K562 (cell line): ENCODE measurements at regions not wholly inside any gene's neighbourhood (a gene's known extent, or its start where the extent isn't known, plus 50 kb on each side); places are given as distances from the start of the nearest gene placed in this dataset.

Source experiments
- ARID2 ChIP-seq: fragments of 450-650 bp; IDR thresholded peaks from 2 replicates; pipeline ENCODE4 v1.6.1; 2017; ENCODE audit warnings: antibody characterized with exemption, mild to moderate bottlenecking
- CBX5 ChIP-seq: IDR thresholded peaks from 2 replicates; pipeline ENCODE4 v1.6.1; 2014; ENCODE audit warnings: low read depth, borderline replicate concordance
- FOXJ3 ChIP-seq: sonication (generic); formaldehyde crosslinking; IDR thresholded peaks from 2 replicates; pipeline ENCODE4 v1.4.0; 2020; ENCODE audit warnings: mild to moderate bottlenecking, missing genetic modification reagents
- HMG20A ChIP-seq: fragments of 450-650 bp; formaldehyde crosslinking; conservative IDR thresholded peaks from 2 replicates; pipeline ENCODE4 v1.4.0; 2020; ENCODE audit warnings: mild to moderate bottlenecking, mixed read lengths
- HMGXB4 ChIP-seq: sonication (generic); formaldehyde crosslinking; IDR thresholded peaks from 2 replicates; pipeline ENCODE4 v1.8.1; 2023; ENCODE audit warnings: mild to moderate bottlenecking, missing genetic modification reagents
- NFE2L1 ChIP-seq: fragments of 450-650 bp; IDR thresholded peaks from 2 replicates; pipeline ENCODE4 v1.6.1; 2016; ENCODE audit warnings: missing genetic modification characterization, low read depth, mild to moderate bottlenecking, missing compliant biosample characterization, moderate library complexity, borderline replicate concordance
- POLR2A ChIP-seq: fragments of 450-650 bp; conservative IDR thresholded peaks from 2 replicates; pipeline ENCODE4 v1.6.1; 2016
- RFX1 ChIP-seq: fragments of 450-650 bp; IDR thresholded peaks from 2 replicates; pipeline ENCODE4 v1.6.1; 2016; ENCODE audit warnings: mild to moderate bottlenecking, moderate library complexity
- SAFB ChIP-seq: fragments of 200-400 bp; formaldehyde crosslinking; IDR thresholded peaks from 2 replicates; pipeline ENCODE4 v1.6.1; 2017; ENCODE audit warnings: low read depth, low read length, borderline replicate concordance
- TARDBP ChIP-seq: fragments of 450-650 bp; IDR thresholded peaks from 2 replicates; pipeline ENCODE4 v1.6.1; 2016
- TFAM ChIP-seq: fragments of 250-450 bp; sonication (Bioruptor Pico); conservative IDR thresholded peaks from 2 replicates; pipeline ENCODE4 v1.5.0; 2021; ENCODE audit warnings: mild to moderate bottlenecking, moderate library complexity
- ZBTB1 ChIP-seq: sonication (generic); formaldehyde crosslinking; IDR thresholded peaks from 2 replicates; pipeline ENCODE4 v1.8.1; 2023; ENCODE audit warnings: missing genetic modification reagents, low read depth, mild to moderate bottlenecking, borderline replicate concordance
- ZFP30 ChIP-seq: fragments of 250-450 bp; sonication (Bioruptor Pico); IDR thresholded peaks from 2 replicates; pipeline ENCODE4 v1.8.0; 2022; ENCODE audit warnings: moderate library complexity, mild to moderate bottlenecking, inconsistent platforms, borderline replicate concordance
- ZFP36 ChIP-seq: fragments of 150-350 bp; IDR thresholded peaks from 2 replicates; pipeline ENCODE4 v1.6.1; 2018; ENCODE audit warnings: low read length, low read depth; ENCODE audit not compliant: partially characterized antibody
- ZNF143 ChIP-seq: sonication (generic); formaldehyde crosslinking; IDR thresholded peaks from 2 replicates; pipeline ENCODE4 v1.9.0; 2022; ENCODE audit warnings: mild to moderate bottlenecking, missing genetic modification reagents
- ZNF384 ChIP-seq: IDR thresholded peaks from 2 replicates; pipeline ENCODE4 v1.6.1; 2012; ENCODE audit warnings: low read depth, low read length, improper control_type of control experiment
- ZNF407 ChIP-seq: fragments of 450-650 bp; IDR thresholded peaks from 2 replicates; pipeline ENCODE4 v1.6.1; 2016; ENCODE audit warnings: low read depth
- TF ChIP-seq, protein P1 (sequence below): sonication (generic); formaldehyde crosslinking; IDR thresholded peaks from 2 replicates; pipeline ENCODE4 v1.8.1; 2023; ENCODE audit warnings: mild to moderate bottlenecking, missing genetic modification reagents
- TF ChIP-seq, protein P2 (sequence below): conservative IDR thresholded peaks from 2 replicates; pipeline ENCODE4 v1.6.1; 2011; ENCODE audit warnings: low read depth, mild to moderate bottlenecking, low read length; ENCODE audit not compliant: control insufficient read depth

GRCh38 chr6:14951704-14952103, 294.2 kb upstream of the JARID2 start (continued):
- TF ChIP-seq ZNF407: no peak
- TF ChIP-seq, protein P1, sequence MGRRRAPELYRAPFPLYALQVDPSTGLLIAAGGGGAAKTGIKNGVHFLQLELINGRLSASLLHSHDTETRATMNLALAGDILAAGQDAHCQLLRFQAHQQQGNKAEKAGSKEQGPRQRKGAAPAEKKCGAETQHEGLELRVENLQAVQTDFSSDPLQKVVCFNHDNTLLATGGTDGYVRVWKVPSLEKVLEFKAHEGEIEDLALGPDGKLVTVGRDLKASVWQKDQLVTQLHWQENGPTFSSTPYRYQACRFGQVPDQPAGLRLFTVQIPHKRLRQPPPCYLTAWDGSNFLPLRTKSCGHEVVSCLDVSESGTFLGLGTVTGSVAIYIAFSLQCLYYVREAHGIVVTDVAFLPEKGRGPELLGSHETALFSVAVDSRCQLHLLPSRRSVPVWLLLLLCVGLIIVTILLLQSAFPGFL (CRISPR knock-in tag): no peak
- TF ChIP-seq ZBTB1 (CRISPR knock-in tag): no peak
- no peak for TF ChIP-seq SAFB
- TF ChIP-seq, protein P2, sequence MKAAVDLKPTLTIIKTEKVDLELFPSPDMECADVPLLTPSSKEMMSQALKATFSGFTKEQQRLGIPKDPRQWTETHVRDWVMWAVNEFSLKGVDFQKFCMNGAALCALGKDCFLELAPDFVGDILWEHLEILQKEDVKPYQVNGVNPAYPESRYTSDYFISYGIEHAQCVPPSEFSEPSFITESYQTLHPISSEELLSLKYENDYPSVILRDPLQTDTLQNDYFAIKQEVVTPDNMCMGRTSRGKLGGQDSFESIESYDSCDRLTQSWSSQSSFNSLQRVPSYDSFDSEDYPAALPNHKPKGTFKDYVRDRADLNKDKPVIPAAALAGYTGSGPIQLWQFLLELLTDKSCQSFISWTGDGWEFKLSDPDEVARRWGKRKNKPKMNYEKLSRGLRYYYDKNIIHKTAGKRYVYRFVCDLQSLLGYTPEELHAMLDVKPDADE: no peak
- no peak for TF ChIP-seq FOXJ3 (CRISPR knock-in tag)
- TF ChIP-seq ZFP30 (CRISPR knock-in tag): no peak
- TF ChIP-seq ARID2: no peak
- peak; percentile 32 for TF ChIP-seq RFX1
- no peak for TF ChIP-seq ZNF143 (CRISPR knock-in tag)
- TF ChIP-seq TARDBP: no peak
- TF ChIP-seq HMG20A (CRISPR knock-in tag): no peak
- TF ChIP-seq POLR2A: no peak
- no peak for TF ChIP-seq ZNF384
- TF ChIP-seq HMGXB4: no peak
- TF ChIP-seq ZFP36: no peak
- TF ChIP-seq NFE2L1 (tag): peak; percentile 11; the same call in 1 of the 2 replicates
- TF ChIP-seq TFAM (CRISPR knock-in tag): no peak
- TF ChIP-seq CBX5: no peak
